ENCODE measurements at regions not wholly inside any gene's neighbourhood (a gene's known extent, or its start where the extent isn't known, plus 50 kb on each side); places are given as distances from the start of the nearest gene placed in this dataset.

GRCh38 chr5:167052791-167053190, 1238.7 kb upstream of the WWC1 start:
- TF ChIP-seq MTA3 (IDR thresholded peaks at IDR 0.05; ENCODE audit: borderline replicate concordance, low read length) (no peak), CTCF (IDR thresholded peaks at IDR 0.05 in 2 of 3, conservative IDR thresholded peaks at IDR 0.05 in 1 of 3; ENCODE audit: control insufficient read depth in 2 of 3, extremely low read depth in 1 of 3, insufficient read depth in 1 of 3, low read depth in 3 of 3, low read length in 3 of 3) (no peak), YY1 (IDR thresholded peaks at IDR 0.05; ENCODE audit: low read depth, low read length) (no peak), SMC3 (IDR thresholded peaks at IDR 0.05; ENCODE audit: borderline replicate concordance, low read length) (no peak), ZNF622 (IDR thresholded peaks at IDR 0.05) (no peak), NFIC (IDR thresholded peaks at IDR 0.05; ENCODE audit: low read depth, low read length) (no peak), CBX5 (IDR thresholded peaks at IDR 0.05; ENCODE audit: low read depth) (no peak), ESRRA (IDR thresholded peaks at IDR 0.05; ENCODE audit: low read length) (no peak), EZH2 (IDR thresholded peaks at IDR 0.05; ENCODE audit: borderline replicate concordance, control insufficient read depth, low read depth, low read length) (no peak), CEBPZ (IDR thresholded peaks at IDR 0.05; ENCODE audit: low read depth, low read length) (no peak), CEBPB (IDR thresholded peaks at IDR 0.05; ENCODE audit: borderline replicate concordance in 1 of 2, low read depth in 2 of 2, low read length in 2 of 2) (no peak)
- TF ChIP-seq, protein P1, sequence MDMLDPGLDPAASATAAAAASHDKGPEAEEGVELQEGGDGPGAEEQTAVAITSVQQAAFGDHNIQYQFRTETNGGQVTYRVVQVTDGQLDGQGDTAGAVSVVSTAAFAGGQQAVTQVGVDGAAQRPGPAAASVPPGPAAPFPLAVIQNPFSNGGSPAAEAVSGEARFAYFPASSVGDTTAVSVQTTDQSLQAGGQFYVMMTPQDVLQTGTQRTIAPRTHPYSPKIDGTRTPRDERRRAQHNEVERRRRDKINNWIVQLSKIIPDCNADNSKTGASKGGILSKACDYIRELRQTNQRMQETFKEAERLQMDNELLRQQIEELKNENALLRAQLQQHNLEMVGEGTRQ (IDR thresholded peaks at IDR 0.05; ENCODE audit: borderline replicate concordance, low read depth, low read length), result no peak
- TF ChIP-seq, protein P2, sequence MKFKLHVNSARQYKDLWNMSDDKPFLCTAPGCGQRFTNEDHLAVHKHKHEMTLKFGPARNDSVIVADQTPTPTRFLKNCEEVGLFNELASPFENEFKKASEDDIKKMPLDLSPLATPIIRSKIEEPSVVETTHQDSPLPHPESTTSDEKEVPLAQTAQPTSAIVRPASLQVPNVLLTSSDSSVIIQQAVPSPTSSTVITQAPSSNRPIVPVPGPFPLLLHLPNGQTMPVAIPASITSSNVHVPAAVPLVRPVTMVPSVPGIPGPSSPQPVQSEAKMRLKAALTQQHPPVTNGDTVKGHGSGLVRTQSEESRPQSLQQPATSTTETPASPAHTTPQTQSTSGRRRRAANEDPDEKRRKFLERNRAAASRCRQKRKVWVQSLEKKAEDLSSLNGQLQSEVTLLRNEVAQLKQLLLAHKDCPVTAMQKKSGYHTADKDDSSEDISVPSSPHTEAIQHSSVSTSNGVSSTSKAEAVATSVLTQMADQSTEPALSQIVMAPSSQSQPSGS (IDR thresholded peaks at IDR 0.05; ENCODE audit: low read length), result no peak
- TF ChIP-seq, protein P3, sequence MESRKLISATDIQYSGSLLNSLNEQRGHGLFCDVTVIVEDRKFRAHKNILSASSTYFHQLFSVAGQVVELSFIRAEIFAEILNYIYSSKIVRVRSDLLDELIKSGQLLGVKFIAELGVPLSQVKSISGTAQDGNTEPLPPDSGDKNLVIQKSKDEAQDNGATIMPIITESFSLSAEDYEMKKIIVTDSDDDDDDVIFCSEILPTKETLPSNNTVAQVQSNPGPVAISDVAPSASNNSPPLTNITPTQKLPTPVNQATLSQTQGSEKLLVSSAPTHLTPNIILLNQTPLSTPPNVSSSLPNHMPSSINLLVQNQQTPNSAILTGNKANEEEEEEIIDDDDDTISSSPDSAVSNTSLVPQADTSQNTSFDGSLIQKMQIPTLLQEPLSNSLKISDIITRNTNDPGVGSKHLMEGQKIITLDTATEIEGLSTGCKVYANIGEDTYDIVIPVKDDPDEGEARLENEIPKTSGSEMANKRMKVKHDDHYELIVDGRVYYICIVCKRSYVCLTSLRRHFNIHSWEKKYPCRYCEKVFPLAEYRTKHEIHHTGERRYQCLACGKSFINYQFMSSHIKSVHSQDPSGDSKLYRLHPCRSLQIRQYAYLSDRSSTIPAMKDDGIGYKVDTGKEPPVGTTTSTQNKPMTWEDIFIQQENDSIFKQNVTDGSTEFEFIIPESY (IDR thresholded peaks at IDR 0.05), result no peak

Data from GM12878 (cell line).